K562 (cell line): ENCODE measurements at regions not wholly inside any gene's neighbourhood (a gene's known extent, or its start where the extent isn't known, plus 50 kb on each side); places are given as distances from the start of the nearest gene placed in this dataset.
"Not testable (repeated sequence)": the region's sequence is repeated elsewhere in the genome, so short reads cannot be mapped to it uniquely, and the experiment has no call there.

ENCODE experiments used
- ATAC-seq: fragments of 200-7000 bp; cut with Tn5 transposase; 3 replicates; pipeline ENCODE4 v1.9.1; 2020; ENCODE audit warnings: moderate library complexity
- BruUV-seq: library from RNA; stranded (reverse); fragments of 400-500 nt; replicated peaks from 2 replicates; lab custom pipeline; 2021; lab: Mats Ljungman, UMichigan
- CTCF ChIA-PET: fragments of 300-600 bp; formaldehyde crosslinking; extraction: SDS; loops from one replicate; lab custom pipeline; 2021; ENCODE audit warnings: low intra/inter-chr PET ratio; lab: Yijun Ruan, JAX
- POLR2A ChIA-PET: fragments of 300-600, 350-650 bp; sonication (Branson Sonifier 250); formaldehyde crosslinking; extraction: SDS; loops from one replicate; lab custom pipeline; 2021; ENCODE audit warnings: antibody characterized with exemption, inconsistent platforms; lab: Yijun Ruan, JAX
- DNase-seq, 4 experiments: peaks; one replicate each; pipeline versions ENCODE4 v3.0.0 to v3.0.0-alpha.2; 2011 to 2018; ENCODE audit warnings: low spot score in 3 of 4, mixed read lengths in 3 of 4; ENCODE audit errors: extremely low read depth in 1 of 4
- FAIRE-seq: peaks from 2 replicates; lab custom pipeline; 2011; peaks lifted over from hg19 to GRCh38; lab: Jason Lieb, UNC
- H2AFZ ChIP-seq: 2 replicates; pipeline ENCODE4 v1.6.0; 2011; ENCODE audit warnings: low read depth, low read length, control low read depth, inconsistent platforms
- H3K27ac ChIP-seq: fragments of 200-600 bp; 3 replicates; pipeline ENCODE4 v1.8.0; 2011; ENCODE audit warnings: low read depth, mild to moderate bottlenecking, control low read depth, inconsistent platforms, low read length, moderate library complexity, mixed read lengths; ENCODE audit errors: extremely low read depth
- H3K27me3 ChIP-seq, 2 experiments: fragments of 300-600 bp in 1 of 2; 2 replicates in 1 of 2; 3 replicates in 1 of 2; pipeline versions ENCODE4 v1.6.0 to v1.8.0; 2011; ENCODE audit warnings: inconsistent platforms in 2 of 2, low read length in 2 of 2, mild to moderate bottlenecking in 1 of 2, mixed read lengths in 1 of 2, moderate library complexity in 1 of 2; ENCODE audit not compliant: control insufficient read depth in 2 of 2, insufficient read depth in 2 of 2
- H3K36me3 ChIP-seq: fragments of 300-600 bp; 3 replicates; pipeline ENCODE4 v1.8.0; 2011; ENCODE audit warnings: mild to moderate bottlenecking, low read length, inconsistent platforms; ENCODE audit not compliant: control insufficient read depth, insufficient read depth
- H3K4me1 ChIP-seq, 2 experiments: fragments of 200-600 bp in 1 of 2; replicated peaks in 1 of 2; 2 replicates in 1 of 2; 3 replicates in 1 of 2; pipeline versions ENCODE4 v1.5.1 to v1.8.0; 2011; ENCODE audit warnings: inconsistent platforms in 2 of 2, low read length in 2 of 2, mild to moderate bottlenecking in 1 of 2, mixed read lengths in 1 of 2, moderate library complexity in 1 of 2; ENCODE audit not compliant: control insufficient read depth in 2 of 2, insufficient read depth in 2 of 2
- H3K4me2 ChIP-seq: 2 replicates; pipeline ENCODE4 v1.6.1; 2011; ENCODE audit warnings: low read length, control low read depth, inconsistent platforms, mixed read lengths; ENCODE audit not compliant: insufficient read depth
- H3K4me3 ChIP-seq: fragments of 200-600 bp; sonication (generic), shearing (Covaris generic); 2 replicates; pipeline ENCODE4 v1.5.1; 2016; ENCODE audit warnings: control low read depth, inconsistent platforms
- H3K79me2 ChIP-seq: fragments of 200-600 bp; 3 replicates; pipeline ENCODE4 v1.8.0; 2011; ENCODE audit warnings: low read length, inconsistent platforms; ENCODE audit not compliant: control insufficient read depth, insufficient read depth
- H3K9ac ChIP-seq, 2 experiments: 2 replicates each; pipeline versions ENCODE4 v1.6.0 to v1.6.1; 2011; ENCODE audit warnings: low read depth in 2 of 2, low read length in 2 of 2, control low read depth in 1 of 2, inconsistent platforms in 1 of 2, mild to moderate bottlenecking in 1 of 2, mixed read lengths in 1 of 2; ENCODE audit not compliant: insufficient read depth in 1 of 2
- H3K9me1 ChIP-seq: one replicate; pipeline ENCODE4 v1.6.0; 2011; ENCODE audit warnings: inconsistent platforms, mild to moderate bottlenecking, low read length, moderate library complexity; ENCODE audit not compliant: control insufficient read depth, insufficient read depth
- H3K9me3 ChIP-seq: replicated peaks from 2 replicates; pipeline ENCODE4 v1.5.1; 2011; ENCODE audit warnings: low read depth, low read length, inconsistent platforms; ENCODE audit not compliant: control insufficient read depth, insufficient read depth
- H4K20me1 ChIP-seq: replicated peaks from 2 replicates; pipeline ENCODE4 v1.6.1; 2011; ENCODE audit warnings: low read length, inconsistent platforms, mixed read lengths; ENCODE audit not compliant: control insufficient read depth, insufficient read depth
- ATF6 ChIP-seq: sonication (generic); formaldehyde crosslinking; IDR thresholded peaks from 2 replicates; pipeline ENCODE4 v1.4.0; 2020; ENCODE audit warnings: mild to moderate bottlenecking, missing genetic modification reagents
- ETV5 ChIP-seq: sonication (generic); formaldehyde crosslinking; IDR thresholded peaks from 2 replicates; pipeline ENCODE4 v1.4.0; 2020; ENCODE audit warnings: low read depth, mild to moderate bottlenecking, missing genetic modification reagents
- KAT2B ChIP-seq: IDR thresholded peaks from one replicate; pipeline ENCODE4 v1.6.1; 2012; ENCODE audit warnings: low read depth, mild to moderate bottlenecking, control low read depth, inconsistent platforms, low read length, moderate library complexity
- LEF1 ChIP-seq: fragments of 450-650 bp; IDR thresholded peaks from 2 replicates; pipeline ENCODE4 v1.6.1; 2016; ENCODE audit warnings: mild to moderate bottlenecking
- MECOM ChIP-seq: fragments of 250-450 bp; sonication (Bioruptor Pico); IDR thresholded peaks from 2 replicates; pipeline ENCODE4 v1.8.0; 2022; ENCODE audit warnings: inconsistent platforms
- NFE2L1 ChIP-seq: fragments of 450-650 bp; IDR thresholded peaks from 2 replicates; pipeline ENCODE4 v1.6.1; 2016; ENCODE audit warnings: missing genetic modification characterization, low read depth, mild to moderate bottlenecking, missing compliant biosample characterization, moderate library complexity, borderline replicate concordance
- PKNOX1 ChIP-seq: fragments of 450-650 bp; IDR thresholded peaks from 2 replicates; pipeline ENCODE4 v1.6.1; 2016
- SAFB ChIP-seq: fragments of 200-400 bp; formaldehyde crosslinking; IDR thresholded peaks from 2 replicates; pipeline ENCODE4 v1.6.1; 2017; ENCODE audit warnings: low read depth, low read length, borderline replicate concordance
- SREBF1 ChIP-seq: fragments of 150-350 bp; IDR thresholded peaks from 2 replicates; pipeline ENCODE4 v1.6.1; 2014; ENCODE audit warnings: antibody characterized with exemption, low read depth, low read length, borderline replicate concordance
- ZNF699 ChIP-seq: fragments of 250-450 bp; sonication (Bioruptor Pico); IDR thresholded peaks from 2 replicates; pipeline ENCODE4 v1.8.0; 2021; ENCODE audit warnings: mild to moderate bottlenecking, moderate library complexity; ENCODE audit not compliant: insufficient replicate concordance
- ZNF76 ChIP-seq: fragments of 250-450 bp; sonication (Bioruptor Pico); IDR thresholded peaks from 2 replicates; pipeline ENCODE4 v1.4.0; 2020; ENCODE audit warnings: mild to moderate bottlenecking, moderate library complexity, borderline replicate concordance
- WGBS: fragments of 100-300 bp; shearing (Covaris generic); methylation state at CpG from one replicate; pipeline ENCODE4 v1.1.6; 2016; ENCODE audit warnings: low coverage, mixed read lengths; ENCODE audit not compliant: insufficient coverage; ENCODE audit errors: missing lambda C conversion rate; 5-methylcytosine and 5-hydroxymethylcytosine counted together
- in situ Hi-C: fragments of 300-500 bp; cut with MboI; formaldehyde crosslinking; loops from 4 replicates; pipeline ENCODE4 v1.15.0; 2018; ENCODE audit warnings: inconsistent platforms, mixed read lengths
- intact Hi-C: fragments of 100-400 bp; cut with micrococcal nuclease; formaldehyde crosslinking; loops from 2 replicates; pipeline ENCODE4 v1.14.2; 2022

DNA sequence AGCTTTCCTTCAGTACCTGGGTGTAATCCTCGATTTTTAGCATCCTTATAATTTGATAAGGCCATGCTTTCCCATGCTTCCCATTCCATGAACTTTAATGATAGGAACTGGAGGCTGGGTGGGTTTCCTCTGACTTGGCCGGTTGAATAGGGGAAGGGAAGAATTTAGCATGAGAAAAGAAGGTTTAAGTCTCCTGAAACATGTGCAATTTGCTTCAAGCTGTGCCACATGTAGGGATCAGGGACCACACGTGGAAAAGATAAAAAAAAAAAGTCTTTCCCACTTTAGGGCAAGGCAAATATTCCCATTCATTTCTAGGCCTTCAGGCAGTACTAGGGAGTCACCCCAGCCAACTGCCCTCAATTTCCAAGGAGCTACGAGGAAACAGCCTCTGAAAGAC, 900.3 kb downstream of the DSC3 start:
- Histone ChIP-seq H3K9ac (no peak overlapping the region), H3K36me3 (no peaks in the 10 kb centered on the region), H3K9me1 (no peaks in the 10 kb centered on the region), H3K27me3 (no peaks in the 10 kb centered on the region), H3K79me2 (no peaks in the 10 kb centered on the region), H3K27ac (no peak overlapping the region), H4K20me1 (no peaks in the 10 kb centered on the region), H3K4me1 (no peaks in the 10 kb centered on the region), H3K4me3 (no peak overlapping the region), H3K4me2 (no peak overlapping the region), H2AFZ (no peak overlapping the region), H3K9me3 (no peaks in the 10 kb centered on the region)
- no peak for FAIRE-seq
- no peak for DNase-seq
- in situ Hi-C loops: no loop called here
- ChIA-PET CTCF (no interaction called here), POLR2A (interaction anchor here (0.6 kb wide), 1 partner anchor 221 kb away, joined by 3 read pairs; no protein-coding TSS in a partner anchor)
- intact Hi-C loops: no loop called here
- no TSS peak for BruUV-seq
- 2% methylated on average over 4 of the region's 4 CpGs for WGBS
- ATAC-seq: no peak
- TF ChIP-seq ETV5 (CRISPR knock-in tag) (no peak), ATF6 (CRISPR knock-in tag) (no peak), ZNF699 (CRISPR knock-in tag) (no peak), SAFB (no peak), ZNF76 (CRISPR knock-in tag) (no peak), PKNOX1 (no peak), KAT2B (no peak), MECOM (CRISPR knock-in tag) (no peak), LEF1 (no peak), NFE2L1 (tag) (no peak), SREBF1 (no peak)

DNA sequence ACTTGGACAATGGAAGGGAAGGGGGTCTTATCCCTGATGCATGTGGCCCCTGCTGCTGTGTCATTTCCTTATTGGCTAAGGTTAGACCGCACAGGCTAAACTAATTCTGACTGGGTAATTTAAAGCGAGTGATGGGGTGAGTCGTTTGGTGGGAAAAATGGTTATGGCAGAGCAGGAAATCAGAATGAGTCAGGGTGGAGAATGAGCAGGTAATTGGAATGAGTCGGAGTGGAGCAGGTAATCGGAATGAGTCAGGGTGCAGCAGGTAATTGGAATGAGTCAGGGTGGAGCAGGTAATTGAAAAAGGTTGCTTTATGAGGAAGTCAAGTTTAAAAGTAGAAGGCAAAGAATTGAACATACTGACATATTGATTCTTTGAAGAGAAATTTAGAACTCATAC, 901.0 kb downstream of the DSC3 start:
- H3K4me1 ChIP-seq, H3K4me3 ChIP-seq, H3K27ac ChIP-seq, H3K27me3 ChIP-seq, ATAC-seq, H3K9me1 ChIP-seq, BruUV-seq, POLR2A ChIA-PET, H3K9me3 ChIP-seq, H3K79me2 ChIP-seq, H3K9ac ChIP-seq, CTCF ChIA-PET, FAIRE-seq, intact Hi-C loops, H3K4me2 ChIP-seq, H4K20me1 ChIP-seq, in situ Hi-C loops, DNase-seq, H3K36me3 ChIP-seq, H2AFZ ChIP-seq: not testable (repeated sequence)
- WGBS: 3% methylated on average over 5 of the region's 5 CpGs
